Esophagus mucosa (tissue), 1 donor: ENCODE measurements at regions not wholly inside any gene's neighbourhood (a gene's known extent, or its start where the extent isn't known, plus 50 kb on each side); places are given as distances from the start of the nearest gene placed in this dataset.
"Not testable (repeated sequence)": the region's sequence is repeated elsewhere in the genome, so short reads cannot be mapped to it uniquely, and the experiment has no call there.

Experiments
- ATAC-seq: fragments of 200-7000 bp; cut with Tn5 transposase; one replicate; pipeline ENCODE4 v1.9.1; 2020
- donor health status: DM: yes; HTN: yes; CAD: no.

DNA sequence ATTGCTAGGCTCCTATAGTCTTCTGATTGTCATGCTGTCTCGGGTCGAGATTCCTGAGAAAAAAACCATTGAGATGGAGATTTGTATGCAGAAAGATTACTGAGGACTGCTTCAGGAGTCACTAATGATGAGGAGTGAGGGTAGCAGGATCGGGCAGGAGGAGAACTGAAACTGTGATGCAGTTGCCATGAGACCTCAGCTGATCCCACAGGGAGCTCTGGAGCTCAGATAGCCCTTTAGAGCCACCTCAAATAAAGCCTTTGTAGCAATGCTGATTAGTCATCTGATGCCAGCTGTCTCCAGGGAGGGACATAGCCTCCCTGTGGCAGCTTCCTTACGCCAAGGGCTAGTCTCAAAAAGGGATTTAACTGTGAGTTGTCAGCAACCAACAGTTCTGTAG lies 256.9 kb downstream of the DMAC1 start:
- no peak for ATAC-seq

DNA sequence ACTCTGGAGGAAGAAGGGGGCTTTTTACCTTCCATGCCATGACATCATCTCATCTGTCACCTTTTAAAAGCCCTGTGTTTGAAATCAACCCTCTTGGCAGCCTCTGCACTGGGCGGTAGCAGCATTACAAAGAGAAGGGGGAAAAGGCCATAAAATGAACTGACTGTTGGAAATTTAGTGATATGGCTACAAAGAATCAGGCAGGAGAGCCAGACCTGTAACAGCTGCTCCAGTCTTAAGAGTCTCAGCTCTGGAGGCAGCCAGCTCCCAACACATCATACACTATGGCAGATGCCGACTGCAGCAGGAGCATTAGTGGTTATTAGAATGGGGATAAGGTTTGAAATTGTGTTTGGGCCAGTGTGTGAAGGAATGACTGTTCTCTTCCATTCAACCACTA lies 257.5 kb downstream of the DMAC1 start:
- no peak for ATAC-seq

DNA sequence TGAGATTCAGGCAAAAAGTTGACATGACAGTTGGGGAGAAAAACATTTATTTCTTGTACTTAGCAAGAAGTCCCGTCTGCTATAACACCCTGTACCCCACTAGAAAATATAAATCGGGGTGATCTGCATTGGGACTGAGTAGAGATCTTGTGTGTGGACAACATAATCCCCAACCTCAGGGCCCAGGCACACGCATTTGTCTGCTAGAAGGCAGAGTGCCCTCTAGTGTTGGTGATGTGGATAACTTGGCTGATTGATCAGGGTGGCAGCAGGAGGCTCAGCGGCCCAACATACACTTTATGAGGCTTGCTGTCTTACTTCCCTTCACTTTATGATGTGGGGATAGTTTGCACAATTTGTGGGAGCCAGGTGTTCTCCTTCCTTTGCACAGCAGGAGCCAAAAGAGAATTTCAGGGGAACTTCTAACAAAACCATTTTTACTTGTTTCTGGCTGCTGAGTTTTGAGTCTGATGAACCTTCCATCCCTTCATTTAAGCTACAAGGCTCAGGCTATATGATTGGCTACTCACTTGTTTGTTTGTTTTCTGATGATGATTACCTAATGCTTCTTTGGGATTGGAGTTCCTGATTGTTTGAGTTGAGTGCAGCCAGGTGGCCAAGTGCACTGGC lies 263.2 kb downstream of the DMAC1 start:
- peak; percentile 79 for ATAC-seq

DNA sequence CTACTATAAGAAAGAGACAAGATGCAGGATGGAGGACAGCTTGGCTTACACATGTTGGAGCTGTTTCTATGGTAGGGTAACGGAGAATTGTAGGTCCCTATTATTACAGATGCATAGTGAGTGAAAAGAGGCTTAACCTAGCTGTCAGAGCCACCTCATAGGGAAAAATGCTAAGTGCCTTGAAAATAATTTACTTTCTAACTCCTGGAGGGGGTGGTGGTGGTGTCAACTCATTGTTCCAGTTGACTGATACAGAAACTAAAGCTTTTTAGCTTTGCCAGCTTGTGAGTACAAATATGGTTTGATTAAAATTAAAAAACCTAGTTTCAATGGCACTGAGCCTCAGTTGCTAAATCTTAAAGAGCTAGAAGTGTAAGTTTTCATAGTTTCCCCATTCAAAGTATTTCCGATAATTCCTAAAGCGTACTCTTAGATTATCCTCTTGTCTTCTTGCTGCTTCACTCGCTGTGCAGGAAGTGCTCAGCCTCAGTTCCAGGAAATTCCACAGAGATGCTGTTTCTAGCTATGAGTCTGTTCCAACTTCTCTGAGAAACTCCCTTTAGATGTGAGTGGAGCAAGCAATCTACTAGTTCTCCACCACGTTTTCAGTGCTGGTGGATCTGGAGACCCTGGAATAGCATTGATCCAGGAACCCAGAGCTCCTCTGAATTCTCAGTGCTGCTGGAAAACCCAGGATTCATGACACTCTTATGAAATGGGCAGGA lies 265.2 kb downstream of the DMAC1 start:
- ATAC-seq, result no peak

DNA sequence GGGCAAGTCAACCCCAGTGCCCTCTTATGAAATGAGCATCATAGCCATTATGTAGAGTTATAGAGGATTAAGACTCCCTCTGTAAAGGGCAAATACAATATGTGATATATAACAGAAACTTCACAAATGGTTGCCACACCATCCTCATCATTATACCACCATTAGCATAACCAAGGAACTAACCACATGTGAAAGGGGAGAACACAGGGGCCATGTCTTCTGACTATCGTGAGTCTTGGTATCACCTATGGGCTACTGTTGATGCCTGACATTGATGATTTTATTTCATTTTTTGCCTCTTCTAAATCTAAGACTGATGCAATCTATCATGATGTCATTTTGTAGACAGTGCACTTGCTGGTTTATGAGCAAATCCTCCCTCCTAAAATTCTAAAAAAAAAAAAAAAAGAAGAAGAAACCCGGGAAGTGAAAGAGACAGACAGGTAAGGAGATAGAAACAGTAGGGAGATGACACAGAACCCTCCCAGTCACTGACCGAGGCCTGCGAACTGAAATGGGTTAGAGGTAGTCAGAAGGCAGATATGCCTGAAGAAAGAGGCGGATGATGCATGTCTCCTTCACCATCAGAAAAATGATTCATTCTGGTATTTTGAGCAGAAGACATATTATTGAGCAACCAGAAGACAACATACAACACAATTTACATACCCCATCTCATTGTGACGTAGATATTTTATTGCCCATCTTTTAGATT lies 266.0 kb downstream of the DMAC1 start:
- ATAC-seq, result no peak

DNA sequence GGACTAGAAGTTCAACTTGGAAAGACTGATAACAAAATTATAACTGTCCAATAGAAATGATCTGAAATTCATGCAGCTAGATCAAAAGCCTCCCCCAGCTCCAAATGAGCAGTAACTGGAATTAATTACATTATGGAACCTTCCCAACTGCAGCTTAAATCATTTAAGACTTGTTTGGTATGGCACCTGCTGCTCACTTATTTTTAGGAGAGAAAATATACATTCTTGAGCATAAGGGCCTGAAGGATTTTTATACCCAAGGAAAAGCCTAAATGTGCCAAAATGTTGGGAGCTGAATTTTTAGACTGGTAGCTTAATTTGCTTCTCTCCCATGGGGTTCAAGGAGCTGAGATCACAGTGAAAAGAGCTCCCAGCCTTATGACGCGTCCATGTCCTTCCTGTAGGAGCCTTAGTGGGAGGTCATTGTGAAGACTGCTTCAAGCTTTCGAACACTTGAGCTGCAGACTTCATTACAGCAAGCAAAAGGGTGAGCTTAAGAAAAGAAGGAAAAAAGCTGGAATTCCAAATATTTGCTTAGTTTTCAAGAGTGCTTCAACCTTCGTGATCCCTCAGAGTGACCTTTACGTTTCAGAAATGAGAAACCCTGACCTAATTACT lies 276.0 kb downstream of the DMAC1 start:
- ATAC-seq, result no peak

DNA sequence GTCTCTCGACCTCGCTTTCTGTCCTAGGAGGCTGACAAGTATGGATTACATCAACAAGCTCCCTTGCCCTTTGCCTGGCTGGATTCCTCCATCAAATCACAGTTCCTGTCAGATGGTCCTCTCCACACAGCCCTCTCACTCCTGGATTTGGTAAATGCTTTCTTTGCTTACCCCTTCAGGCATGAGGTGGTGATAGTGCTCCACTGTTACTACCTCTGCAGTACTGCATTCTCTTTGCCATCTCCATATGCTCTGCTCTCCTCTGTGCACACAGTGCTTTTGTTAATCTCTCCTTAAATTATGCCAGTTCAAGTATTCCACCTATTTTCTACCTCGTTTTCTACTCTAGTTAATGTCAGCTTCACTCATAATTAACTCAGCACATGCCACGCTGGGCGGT lies 279.2 kb downstream of the DMAC1 start:
- ATAC-seq, result no peak

DNA sequence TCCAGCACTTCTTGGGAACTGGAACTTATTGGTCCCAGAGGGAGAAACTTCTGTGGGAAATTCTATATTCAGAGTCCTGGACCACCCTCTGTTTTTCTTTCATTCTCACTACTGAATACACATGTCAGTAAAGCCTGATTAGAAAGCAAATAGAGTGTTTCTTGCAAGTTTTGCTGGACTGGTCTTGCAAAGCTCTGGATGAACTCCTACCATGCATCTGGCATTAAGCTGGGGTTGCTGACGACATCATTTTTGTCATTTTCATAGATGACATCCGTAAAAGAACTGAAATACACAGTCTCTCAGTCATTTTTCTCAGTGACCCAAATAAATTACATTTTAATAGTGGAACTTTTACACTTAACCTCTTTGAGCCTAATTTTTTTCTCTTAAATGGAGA lies 283.2 kb downstream of the DMAC1 start:
- no peak for ATAC-seq

DNA sequence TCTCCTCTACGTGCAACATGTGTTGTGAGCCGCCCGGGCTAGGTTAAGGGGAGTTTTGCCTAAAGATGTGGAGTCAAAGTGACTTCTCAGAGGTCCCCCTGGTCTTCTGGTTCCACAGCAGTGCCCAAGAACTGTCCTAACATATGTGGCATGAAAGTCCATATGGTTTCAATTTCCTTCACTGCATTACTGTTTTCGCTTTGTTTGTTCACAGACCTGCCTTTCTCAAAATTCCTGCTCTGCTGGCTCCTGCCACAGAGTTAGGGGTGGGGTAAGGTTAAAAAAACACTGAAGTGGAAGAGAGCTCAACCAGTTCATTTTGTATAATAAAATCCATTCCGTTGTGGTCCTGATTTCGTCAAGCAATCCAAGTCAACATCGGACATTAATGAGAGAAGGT lies 289.4 kb downstream of the DMAC1 start:
- ATAC-seq, result no peak

DNA sequence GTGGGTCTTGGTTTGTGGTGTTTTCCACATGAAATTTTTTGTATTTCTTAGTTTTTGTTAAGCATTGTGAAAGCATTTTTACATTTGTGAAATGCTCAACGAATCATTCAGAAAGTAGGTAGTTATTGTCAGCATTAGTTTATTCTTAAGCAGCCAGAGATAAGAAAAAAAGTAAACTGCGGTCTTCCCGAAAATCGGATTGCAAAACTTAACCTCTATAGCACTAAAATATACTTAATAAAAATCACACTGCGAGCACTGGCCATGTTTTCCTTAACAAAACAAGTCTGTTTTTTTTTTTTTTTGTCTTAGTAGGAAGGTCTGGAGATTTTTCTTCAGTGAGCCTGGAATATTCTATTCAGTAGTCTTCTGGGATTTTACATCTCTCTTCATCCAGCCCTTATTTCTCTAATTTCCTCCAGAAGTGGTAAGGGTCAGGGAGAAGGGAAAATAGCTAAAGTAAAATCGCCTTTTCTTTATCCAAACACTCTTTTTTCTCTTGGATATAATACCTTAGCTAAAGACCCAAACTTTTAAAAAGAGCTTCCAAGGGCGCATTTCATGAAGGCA lies 289.9 kb downstream of the DMAC1 start:
- ATAC-seq, result no peak

DNA sequence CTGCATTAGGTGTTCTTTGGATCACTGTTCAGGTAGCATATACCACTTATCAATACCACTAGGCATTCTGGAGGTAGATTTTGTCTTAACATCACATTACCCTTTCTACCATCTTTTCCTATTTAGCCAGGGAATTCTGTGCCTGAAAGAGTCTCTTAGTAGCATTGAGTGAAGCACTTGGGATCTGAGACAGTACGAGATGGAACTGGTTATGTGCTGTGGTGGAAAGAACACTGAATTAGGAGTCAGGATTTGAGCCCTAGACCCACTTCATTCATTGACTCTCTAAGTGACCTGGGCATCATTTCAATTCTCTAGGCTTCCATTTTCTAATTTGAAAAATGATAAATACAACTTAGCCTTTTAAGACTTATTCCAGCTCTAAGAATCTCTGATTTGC lies 291.1 kb downstream of the DMAC1 start:
- no peak for ATAC-seq

DNA sequence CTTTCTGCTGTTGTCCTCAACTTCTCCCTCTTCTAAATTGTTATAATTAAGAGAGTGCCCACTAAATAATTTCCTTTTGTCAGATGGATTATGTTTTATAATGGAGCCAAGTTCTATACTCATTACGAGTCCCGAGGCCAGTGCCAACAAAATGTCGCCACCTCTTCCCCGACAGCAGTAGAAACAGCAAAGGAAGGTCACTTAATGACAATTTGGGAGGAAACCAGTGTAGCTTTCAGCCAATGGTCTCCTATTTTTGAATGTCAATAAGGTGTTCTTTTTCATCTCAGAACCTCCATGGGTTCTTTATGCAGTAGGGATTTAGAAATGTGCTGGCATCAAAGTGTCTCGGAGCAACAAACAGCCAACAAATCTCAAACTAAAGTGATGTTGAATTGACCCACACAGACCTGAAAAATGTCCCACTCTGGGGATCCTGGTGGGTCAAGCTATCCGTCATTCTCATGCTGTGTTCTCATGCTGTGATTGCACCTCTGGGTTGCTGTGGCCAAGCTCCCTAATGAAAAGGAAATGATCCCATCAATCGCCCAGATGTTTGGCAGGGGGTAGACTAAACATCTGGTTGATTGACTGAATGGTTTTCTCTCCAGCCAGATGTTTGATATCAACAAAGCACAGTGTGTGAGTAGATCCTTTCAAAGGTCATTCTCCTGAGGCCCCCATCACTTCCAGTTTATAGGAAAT lies 291.9 kb downstream of the DMAC1 start:
- no peak for ATAC-seq

DNA sequence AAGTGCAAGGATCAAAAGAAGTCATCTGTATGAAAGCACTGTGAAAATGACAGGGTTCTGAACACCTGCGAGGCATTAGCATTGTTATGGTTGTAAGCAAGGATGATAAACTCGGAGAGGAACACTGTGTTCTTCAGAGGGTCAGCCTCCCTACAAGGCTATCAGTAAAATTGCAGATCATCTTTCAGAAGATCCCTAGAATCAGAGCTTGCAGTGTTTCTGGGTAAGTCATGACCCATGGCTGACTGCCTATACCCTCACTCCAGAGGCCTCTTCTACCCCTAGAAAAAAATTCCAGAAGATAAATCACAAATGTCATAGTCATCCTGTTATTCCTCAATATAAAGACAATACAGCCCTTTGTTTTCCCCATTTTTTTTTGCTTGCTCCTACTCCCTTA lies 292.6 kb downstream of the DMAC1 start:
- no peak for ATAC-seq

DNA sequence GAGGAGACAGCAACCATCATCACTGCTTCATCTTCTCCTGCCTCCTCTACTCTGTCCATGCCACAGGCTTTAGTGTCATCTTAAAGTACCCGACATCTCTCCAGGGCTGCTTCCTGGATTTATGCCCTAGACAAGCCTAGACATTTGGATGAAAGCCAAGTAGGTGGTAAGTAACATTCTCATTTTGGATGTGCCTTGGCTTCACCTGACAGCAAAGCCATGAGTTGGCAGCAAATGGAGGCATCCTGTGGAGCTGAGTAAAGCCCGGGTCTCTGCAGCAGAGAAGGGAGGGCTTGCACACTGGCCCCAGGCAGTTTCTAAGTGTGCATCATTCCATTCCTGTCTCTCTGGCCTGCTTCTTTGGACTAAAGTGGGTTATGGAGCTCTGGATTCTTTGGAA lies 299.1 kb downstream of the DMAC1 start:
- no peak for ATAC-seq

DNA sequence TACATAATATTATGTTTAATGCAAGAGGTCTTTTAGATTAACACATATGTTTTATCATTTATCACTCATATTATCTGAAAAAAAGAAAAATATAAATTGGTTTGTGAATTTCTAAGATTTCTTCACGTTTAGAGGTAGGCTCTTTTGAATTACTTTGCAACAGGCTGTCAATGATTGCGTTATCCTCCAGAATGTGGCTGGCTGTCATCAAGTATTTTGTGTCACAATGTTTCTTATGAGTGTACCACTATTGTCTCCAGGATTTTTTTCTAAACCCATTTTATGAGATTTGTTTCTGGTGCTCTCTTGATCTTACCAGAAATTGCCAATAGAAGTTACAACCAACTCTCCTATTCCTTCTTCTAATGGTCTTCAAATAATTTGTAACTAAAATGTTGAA lies 307.9 kb downstream of the DMAC1 start:
- no peak for ATAC-seq

DNA sequence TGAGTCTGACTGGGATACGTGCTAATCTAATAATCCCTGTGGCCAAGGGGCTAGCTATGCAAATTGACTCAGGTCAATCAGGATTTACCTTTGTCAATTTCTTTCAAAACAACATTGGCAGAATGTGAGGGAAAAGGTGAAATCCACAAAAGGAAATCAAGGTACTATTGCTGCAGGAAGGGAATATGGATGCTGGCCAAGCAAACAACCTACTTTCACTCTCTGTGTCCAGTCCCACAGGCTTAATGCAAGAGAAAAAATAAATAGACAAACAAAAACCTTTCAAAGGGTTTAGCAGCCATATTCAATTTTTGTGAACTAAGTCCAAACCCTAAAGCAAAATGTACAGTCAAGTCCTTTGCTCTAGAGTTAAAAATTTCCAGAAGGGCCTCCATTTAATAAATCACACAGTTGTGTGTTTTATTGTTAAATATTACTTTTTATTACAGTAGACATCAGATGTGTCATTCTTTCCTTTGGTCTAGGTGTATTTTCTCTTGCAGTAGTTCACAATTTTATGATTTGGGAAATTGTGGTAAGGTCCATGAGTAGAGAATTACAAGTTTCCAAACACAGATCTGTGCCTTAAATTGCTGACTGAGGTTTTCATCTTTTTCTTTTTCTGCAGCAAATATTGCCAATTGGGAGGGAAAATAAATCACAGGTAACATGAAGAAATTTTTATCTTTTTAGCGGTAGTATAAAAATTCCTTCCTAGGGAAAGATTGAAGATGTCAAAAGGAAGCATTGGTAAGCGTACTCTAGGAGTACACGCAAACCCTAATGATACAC lies 309.1 kb downstream of the DMAC1 start:
- no peak for ATAC-seq

DNA sequence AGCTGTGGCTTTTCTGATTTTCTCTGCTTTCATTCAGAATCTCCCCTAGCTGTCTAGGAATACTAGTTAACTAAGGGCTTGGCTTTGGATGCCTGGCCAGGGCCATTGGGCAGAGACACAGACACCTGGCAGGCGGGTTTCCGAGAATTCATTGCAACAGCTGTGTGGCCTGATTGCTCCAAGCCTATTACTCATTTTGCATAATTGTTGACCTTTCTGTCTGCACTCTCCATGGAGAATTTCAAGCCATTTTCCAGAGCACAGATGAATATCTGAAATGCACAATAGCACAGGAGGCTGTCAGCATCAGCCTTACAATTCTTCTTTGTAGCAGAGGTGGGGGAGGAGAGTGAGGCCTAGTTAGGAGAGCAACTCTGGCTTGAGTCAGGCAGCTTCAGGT lies 310.5 kb downstream of the DMAC1 start:
- ATAC-seq, result no peak

DNA sequence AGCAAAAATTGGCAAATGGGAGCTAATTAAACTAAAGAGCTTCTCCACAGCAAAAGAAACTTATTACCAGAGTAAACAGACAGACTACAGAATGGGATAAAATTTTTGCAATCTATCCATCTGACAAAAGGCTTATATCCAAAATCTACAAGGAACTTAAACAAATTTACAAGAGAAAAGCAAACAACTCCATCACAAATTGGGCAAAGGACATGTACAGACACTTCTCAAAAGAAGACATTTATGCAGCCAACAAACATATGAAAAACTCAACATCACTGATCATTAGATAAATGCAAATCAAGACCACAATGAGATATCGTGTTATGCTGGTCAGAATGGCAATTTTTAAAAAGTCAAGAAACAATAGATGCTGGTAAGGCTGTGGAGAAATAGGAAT lies 315.6 kb downstream of the DMAC1 start:
- not testable (repeated sequence) for ATAC-seq

DNA sequence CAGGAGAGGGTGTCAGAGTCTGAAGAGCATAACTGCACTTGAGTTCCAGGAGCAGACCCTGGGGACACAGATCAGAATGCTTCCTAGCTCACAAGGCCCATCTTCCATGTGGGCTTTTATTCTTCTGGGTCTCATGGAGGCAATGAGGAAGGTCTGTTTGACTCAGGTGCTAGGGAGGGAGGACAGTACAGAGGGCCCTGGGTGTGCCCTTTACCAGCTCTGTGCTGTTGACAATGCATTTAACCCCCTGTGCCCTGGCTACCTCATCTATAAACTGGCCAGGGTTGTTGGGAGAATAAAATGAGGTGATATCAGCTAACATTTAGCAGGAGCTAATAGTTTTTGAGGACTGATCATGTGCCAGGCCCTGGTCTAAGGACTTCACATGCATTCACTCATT lies 318.0 kb downstream of the DMAC1 start:
- no peak for ATAC-seq

DNA sequence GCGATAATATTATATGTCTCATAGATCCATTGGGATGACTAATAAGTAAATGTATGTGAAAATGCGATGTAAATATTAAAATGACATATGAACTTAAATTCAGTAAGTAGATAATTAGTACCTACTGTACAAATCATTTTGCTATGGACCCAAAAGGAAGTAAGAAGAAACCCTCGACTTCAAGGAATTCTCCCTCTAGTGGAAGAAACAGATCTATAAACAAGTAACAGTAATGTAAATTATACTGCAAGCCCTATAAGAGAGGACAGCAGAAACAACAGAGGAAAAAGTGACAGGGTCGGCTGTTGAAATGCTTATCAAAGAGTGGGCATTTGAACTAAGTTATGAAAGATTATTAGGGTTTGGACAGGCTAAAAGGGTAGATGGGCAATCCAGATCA lies 320.3 kb downstream of the DMAC1 start:
- no peak for ATAC-seq

DNA sequence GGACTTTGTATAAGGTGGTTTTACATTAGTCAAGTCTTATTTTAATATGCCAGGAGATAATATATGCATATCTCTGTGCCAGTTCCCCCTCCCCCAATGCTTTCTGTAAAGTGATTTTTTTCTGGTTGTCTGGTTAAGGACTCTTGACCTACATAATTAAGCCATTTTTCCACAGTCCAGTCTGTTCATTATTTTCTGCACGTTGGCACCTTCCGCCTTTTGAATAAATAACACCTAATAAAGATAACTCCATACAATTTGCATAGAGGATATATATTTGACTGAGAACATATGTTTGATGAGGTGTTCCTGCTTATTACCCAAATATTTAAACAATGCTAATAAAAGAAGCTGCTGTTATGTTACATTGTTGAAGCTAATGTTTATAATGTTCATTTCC lies 320.9 kb downstream of the DMAC1 start:
- ATAC-seq, result no peak

DNA sequence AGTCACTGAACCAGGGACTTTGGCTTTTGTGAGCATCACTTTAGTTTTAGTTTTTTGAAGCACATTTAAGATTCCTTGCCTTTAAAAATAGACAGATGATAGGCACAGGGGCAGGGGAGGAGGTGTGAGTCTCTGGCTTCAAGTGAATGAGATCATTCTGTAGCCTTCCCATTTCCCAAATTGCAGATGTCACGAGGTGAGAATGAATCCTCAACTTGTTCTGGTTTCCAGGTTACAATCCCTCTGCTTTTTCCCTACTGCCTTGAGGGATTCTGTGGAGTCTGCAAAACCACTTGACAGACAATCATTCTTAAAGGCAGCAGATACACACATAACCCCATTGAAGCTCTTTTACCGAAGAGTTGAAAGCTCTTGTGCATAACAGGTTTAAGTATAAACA lies 332.4 kb downstream of the DMAC1 start:
- ATAC-seq, result no peak
